CD8-positive, alpha-beta memory T cell (primary cell): ENCODE measurements at regions not wholly inside any gene's neighbourhood (a gene's known extent, or its start where the extent isn't known, plus 50 kb on each side); places are given as distances from the start of the nearest gene placed in this dataset.

Experiments
- CTCF ChIA-PET: fragments of 350-600 bp; sonication (Branson Sonifier 250); formaldehyde crosslinking; loops from one replicate; lab custom pipeline; 2021; ENCODE audit warnings: antibody characterized with exemption; lab: Charles Lee
- POLR2A ChIA-PET: fragments of 350-600 bp; sonication (Branson Sonifier 250); formaldehyde crosslinking; loops from one replicate; lab custom pipeline; 2021; ENCODE audit warnings: antibody characterized with exemption; lab: Charles Lee
- DNase-seq, 5 donors: peaks; one replicate each; pipeline versions ENCODE4 v3.0.0 to v3.0.0-alpha.2; 2020 to 2022; ENCODE audit warnings: mixed read lengths in 1 of 5
- H3K27ac ChIP-seq: one replicate; pipeline ENCODE4 v1.7.0; 2013; ENCODE audit warnings: low read depth, mild to moderate bottlenecking, low read length, moderate library complexity
- H3K27me3 ChIP-seq: 2 replicates; pipeline ENCODE4 v1.7.0; 2013; ENCODE audit warnings: low read length, mild to moderate bottlenecking; ENCODE audit not compliant: insufficient read depth, poor library complexity, severe bottlenecking
- H3K36me3 ChIP-seq: 2 replicates; pipeline ENCODE4 v1.7.0; 2013; ENCODE audit warnings: mild to moderate bottlenecking, low read length, moderate library complexity; ENCODE audit not compliant: insufficient read depth
- H3K4me1 ChIP-seq: 2 replicates; pipeline ENCODE4 v1.7.0; 2013; ENCODE audit warnings: mild to moderate bottlenecking, low read length, moderate library complexity; ENCODE audit not compliant: insufficient read depth
- H3K4me3 ChIP-seq: 2 replicates; pipeline ENCODE4 v1.7.0; 2013; ENCODE audit warnings: mild to moderate bottlenecking, low read length
- H3K9me3 ChIP-seq: 2 replicates; pipeline ENCODE4 v1.7.0; 2013; ENCODE audit warnings: mild to moderate bottlenecking, low read length
- H3K27ac Mint-ChIP-seq, 8 donors: one replicate each; pipeline ENCODE4 v1.8.0; 2020 to 2021; ENCODE audit warnings: mixed read lengths in 8 of 8, mild to moderate bottlenecking in 6 of 8, inconsistent platforms in 3 of 8, moderate library complexity in 3 of 8
- H3K27me3 Mint-ChIP-seq, 2 donors: one replicate each; pipeline ENCODE4 v1.8.0; 2020 to 2021; ENCODE audit warnings: mixed read lengths in 2 of 2, mild to moderate bottlenecking in 1 of 2, moderate library complexity in 1 of 2
- H3K36me3 Mint-ChIP-seq, 3 donors: one replicate each; pipeline ENCODE4 v1.8.0; 2020 to 2021; ENCODE audit warnings: mixed read lengths in 3 of 3, inconsistent platforms in 1 of 3, mild to moderate bottlenecking in 1 of 3
- H3K4me1 Mint-ChIP-seq, 3 donors: one replicate each; pipeline ENCODE4 v1.8.0; 2020 to 2021; ENCODE audit warnings: mixed read lengths in 3 of 3, inconsistent platforms in 1 of 3, mild to moderate bottlenecking in 1 of 3
- H3K4me3 Mint-ChIP-seq, 7 donors: one replicate each; pipeline ENCODE4 v1.8.0; 2020 to 2021; ENCODE audit warnings: mixed read lengths in 7 of 7, mild to moderate bottlenecking in 6 of 7, moderate library complexity in 4 of 7, inconsistent platforms in 2 of 7
- H3K9me3 Mint-ChIP-seq, 5 donors: one replicate each; pipeline ENCODE4 v1.8.0; 2020 to 2022; ENCODE audit warnings: mixed read lengths in 5 of 5, mild to moderate bottlenecking in 3 of 5, moderate library complexity in 2 of 5, inconsistent platforms in 1 of 5

DNA sequence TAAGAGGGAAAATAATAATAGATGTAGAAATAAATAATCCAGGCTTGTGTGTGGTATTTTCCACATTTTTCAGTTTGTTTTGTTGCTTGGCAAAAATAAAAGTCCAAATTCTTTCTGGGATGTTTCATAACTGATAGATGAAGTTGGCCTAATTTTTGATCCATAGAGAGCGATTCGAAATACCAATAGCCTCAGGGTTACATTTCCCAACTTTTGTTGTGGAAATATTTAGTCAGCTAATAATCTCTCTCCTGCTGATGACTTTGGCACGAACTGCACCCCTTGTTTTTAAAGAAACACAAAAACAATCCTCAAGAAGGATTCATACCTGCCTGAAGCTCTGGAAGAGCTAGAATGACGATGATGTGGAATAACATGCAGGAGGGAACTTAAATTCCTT, 483.2 kb downstream of the ADRA2A start:
- H3K4me3 ChIP-seq = no peak overlapping the region
- ChIA-PET POLR2A (no interaction called here), CTCF (no interaction called here)
- Mint-ChIP-seq H3K9me3 (peaks cover 0 to 2% (median 0%) of the 10 kb centered on the region in 5 donors), H3K36me3 (no peaks in the 10 kb centered on the region), H3K4me1 (no peaks in the 10 kb centered on the region), H3K27ac (no peak overlapping the region), H3K4me3 (no peak overlapping the region), H3K27me3 (peaks cover 4 to 13% of the 10 kb centered on the region in 2 donors)
- H3K27ac ChIP-seq = no peak overlapping the region
- H3K36me3 ChIP-seq = no peaks in the 10 kb centered on the region
- H3K4me1 ChIP-seq = no peaks in the 10 kb centered on the region
- no peaks in the 10 kb centered on the region for H3K27me3 ChIP-seq
- no peak for DNase-seq
- H3K9me3 ChIP-seq = no peaks in the 10 kb centered on the region

- Mint-ChIP-seq H3K9me3 (peaks cover 0 to 2% (median 0%) of the 10 kb centered on the region in 5 donors), H3K4me3 (no peak overlapping the region), H3K4me1 (no peaks in the 10 kb centered on the region), H3K27me3 (peaks cover 7 to 13% of the 10 kb centered on the region in 2 donors), H3K36me3 (no peaks in the 10 kb centered on the region), H3K27ac (no peak overlapping the region)
- no peak for DNase-seq
- POLR2A ChIA-PET = no interaction called here
- CTCF ChIA-PET = no interaction called here
- no peaks in the 10 kb centered on the region for H3K9me3 ChIP-seq
- H3K27me3 ChIP-seq = no peaks in the 10 kb centered on the region
- H3K36me3 ChIP-seq = no peaks in the 10 kb centered on the region
- no peak overlapping the region for H3K27ac ChIP-seq
- no peak overlapping the region for H3K4me3 ChIP-seq
- no peaks in the 10 kb centered on the region for H3K4me1 ChIP-seq
These were observed 484.3 kb downstream of the ADRA2A start for GRCh38 chr10:111561124-111561523.

DNA sequence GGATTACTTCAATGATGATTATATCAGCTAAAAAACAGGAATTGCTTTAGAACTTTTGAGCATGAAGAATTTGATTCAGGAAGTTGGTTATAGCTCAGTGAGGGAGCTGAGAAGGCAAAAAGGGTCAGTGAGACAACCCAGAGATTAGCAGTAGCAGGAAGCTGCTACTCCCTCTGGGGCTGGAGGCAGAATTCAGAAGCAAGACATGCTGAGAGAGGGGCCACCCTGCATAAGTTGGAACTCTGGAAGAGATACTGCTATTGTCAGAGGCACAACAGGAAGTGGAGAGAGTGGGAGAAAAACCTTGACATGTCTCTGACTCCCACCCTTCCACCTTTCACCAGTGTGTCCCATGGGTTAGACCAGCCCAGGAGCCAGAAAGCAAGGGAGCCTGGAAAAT, 488.7 kb downstream of the ADRA2A start:
- ChIA-PET POLR2A (no interaction called here), CTCF (no interaction called here)
- Mint-ChIP-seq H3K36me3 (no peaks in the 10 kb centered on the region), H3K27me3 (peaks cover 5 to 7% of the 10 kb centered on the region in 2 donors), H3K4me1 (no peaks in the 10 kb centered on the region), H3K9me3 (peaks cover 0 to 6% (median 0%) of the 10 kb centered on the region in 5 donors), H3K4me3 (no peak overlapping the region), H3K27ac (no peak overlapping the region)
- Histone ChIP-seq H3K27me3 (no peaks in the 10 kb centered on the region), H3K9me3 (no peaks in the 10 kb centered on the region), H3K4me1 (no peaks in the 10 kb centered on the region), H3K36me3 (no peaks in the 10 kb centered on the region), H3K4me3 (no peak overlapping the region), H3K27ac (no peak overlapping the region)
- no peak for DNase-seq

- Mint-ChIP-seq H3K4me1 (no peaks in the 10 kb centered on the region), H3K9me3 (peaks cover 0 to 15% (median 5%) of the 10 kb centered on the region in 5 donors), H3K27ac (no peak overlapping the region), H3K36me3 (peaks cover 0 to 3% (median 0%) of the 10 kb centered on the region in 3 donors), H3K27me3 (peaks cover 6 to 29% of the 10 kb centered on the region in 2 donors), H3K4me3 (no peak overlapping the region)
- POLR2A ChIA-PET = no interaction called here
- Histone ChIP-seq H3K4me3 (no peak overlapping the region), H3K36me3 (no peaks in the 10 kb centered on the region), H3K9me3 (no peaks in the 10 kb centered on the region), H3K4me1 (no peaks in the 10 kb centered on the region), H3K27me3 (no peaks in the 10 kb centered on the region), H3K27ac (no peak overlapping the region)
- CTCF ChIA-PET = no interaction called here
- DNase-seq = no peak
These were observed 501.2 kb downstream of the ADRA2A start for GRCh38 chr10:111578076-111578475.

GRCh38 chr10:111579473-111579872, 502.6 kb downstream of the ADRA2A start:
- peaks cover 6 to 24% of the 10 kb centered on the region in 2 donors for H3K27me3 Mint-ChIP-seq
- peaks cover 0 to 13% (median 5%) of the 10 kb centered on the region in 5 donors for H3K9me3 Mint-ChIP-seq
- H3K36me3 Mint-ChIP-seq = no peaks in the 10 kb centered on the region
- ChIA-PET CTCF (no interaction called here), POLR2A (no interaction called here)
- H3K4me1 ChIP-seq = no peaks in the 10 kb centered on the region
- no peak overlapping the region for H3K4me3 ChIP-seq
- H3K4me3 Mint-ChIP-seq = no peak overlapping the region
- no peak overlapping the region for H3K27ac Mint-ChIP-seq
- H3K27me3 ChIP-seq = no peaks in the 10 kb centered on the region
- no peak for DNase-seq
- H3K9me3 ChIP-seq = no peaks in the 10 kb centered on the region
- no peaks in the 10 kb centered on the region for H3K36me3 ChIP-seq
- H3K27ac ChIP-seq = no peak overlapping the region
- no peaks in the 10 kb centered on the region for H3K4me1 Mint-ChIP-seq

- Mint-ChIP-seq H3K4me3 (no peak overlapping the region), H3K4me1 (no peaks in the 10 kb centered on the region), H3K27me3 (peaks cover 0 to 2% of the 10 kb centered on the region in 2 donors), H3K9me3 (peaks cover 0 to 7% (median 0%) of the 10 kb centered on the region in 5 donors), H3K36me3 (no peaks in the 10 kb centered on the region), H3K27ac (no peak overlapping the region)
- no peak overlapping the region for H3K4me3 ChIP-seq
- DNase-seq = no peak
- no peaks in the 10 kb centered on the region for H3K9me3 ChIP-seq
- POLR2A ChIA-PET = no interaction called here
- no peaks in the 10 kb centered on the region for H3K27me3 ChIP-seq
- no peaks in the 10 kb centered on the region for H3K36me3 ChIP-seq
- no peaks in the 10 kb centered on the region for H3K4me1 ChIP-seq
- H3K27ac ChIP-seq = no peak overlapping the region
- CTCF ChIA-PET = no interaction called here
These were observed 513.9 kb downstream of the ADRA2A start for GRCh38 chr10:111590703-111591102.

DNA sequence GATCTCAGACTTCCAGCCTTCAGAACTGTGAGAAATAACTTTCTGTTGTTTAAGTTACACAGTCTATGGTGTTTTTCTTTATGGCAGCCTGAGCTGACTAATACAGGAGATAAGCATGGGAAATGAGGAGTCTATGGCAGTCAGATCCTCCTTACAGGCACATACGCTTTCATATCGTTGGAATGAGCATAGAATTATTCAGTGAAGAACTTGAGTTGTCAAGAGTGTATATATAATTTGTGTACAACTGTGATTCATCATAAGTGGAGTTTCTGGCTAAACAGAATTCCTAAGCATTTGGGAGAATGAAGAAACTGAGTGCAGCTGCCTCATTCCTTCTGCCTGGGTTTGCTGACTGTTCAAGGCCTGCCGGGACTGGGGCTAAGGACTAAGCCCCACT, 516.7 kb downstream of the ADRA2A start:
- Mint-ChIP-seq H3K27me3 (peaks cover 0 to 2% of the 10 kb centered on the region in 2 donors), H3K9me3 (peaks cover 0 to 7% (median 0%) of the 10 kb centered on the region in 5 donors), H3K27ac (no peak overlapping the region), H3K4me1 (no peaks in the 10 kb centered on the region), H3K4me3 (no peak overlapping the region), H3K36me3 (no peaks in the 10 kb centered on the region)
- H3K27ac ChIP-seq = no peak overlapping the region
- H3K36me3 ChIP-seq = no peaks in the 10 kb centered on the region
- ChIA-PET POLR2A (no interaction called here), CTCF (no interaction called here)
- no peak overlapping the region for H3K4me3 ChIP-seq
- no peaks in the 10 kb centered on the region for H3K4me1 ChIP-seq
- no peaks in the 10 kb centered on the region for H3K9me3 ChIP-seq
- no peak for DNase-seq
- no peaks in the 10 kb centered on the region for H3K27me3 ChIP-seq

DNA sequence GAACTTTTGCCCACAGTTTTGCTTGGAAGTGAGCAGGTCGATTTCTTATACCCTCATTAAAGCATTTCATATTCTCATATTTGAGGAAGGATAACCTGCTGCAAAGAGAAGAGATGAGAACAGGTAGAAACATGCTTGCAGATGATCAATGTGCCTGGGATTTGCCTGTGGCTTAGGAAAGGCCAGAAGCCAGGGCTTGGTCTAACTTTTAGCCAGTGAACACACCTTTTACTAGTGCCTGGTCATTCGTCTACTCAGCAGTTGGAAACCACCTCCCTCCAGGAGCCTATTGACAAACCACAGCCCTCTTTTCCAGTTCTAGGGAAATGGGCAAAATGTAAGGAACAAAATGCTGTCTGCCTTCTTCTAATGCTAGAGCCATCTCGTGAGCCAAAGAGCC, 518.3 kb downstream of the ADRA2A start:
- no peaks in the 10 kb centered on the region for H3K4me1 ChIP-seq
- no peaks in the 10 kb centered on the region for H3K36me3 ChIP-seq
- DNase-seq = no peak
- H3K27me3 Mint-ChIP-seq = peaks cover 3 to 4% of the 10 kb centered on the region in 2 donors
- no peak overlapping the region for H3K4me3 ChIP-seq
- H3K27me3 ChIP-seq = no peaks in the 10 kb centered on the region
- ChIA-PET POLR2A (no interaction called here), CTCF (no interaction called here)
- H3K9me3 Mint-ChIP-seq = peaks cover 0 to 4% (median 0%) of the 10 kb centered on the region in 5 donors
- H3K4me1 Mint-ChIP-seq = no peaks in the 10 kb centered on the region
- no peaks in the 10 kb centered on the region for H3K9me3 ChIP-seq
- no peak overlapping the region for H3K27ac ChIP-seq
- H3K4me3 Mint-ChIP-seq = no peak overlapping the region
- no peaks in the 10 kb centered on the region for H3K36me3 Mint-ChIP-seq
- no peak overlapping the region for H3K27ac Mint-ChIP-seq
